Activated CD4-positive, alpha-beta T cell treated with anti-CD3 and anti-CD28 coated beads, Interleukin-2, Interleukin-4, amounts not matched to agents 100 ng/mL and 50 ng/mL, durations not matched to agents 16 hours and 8 hours (primary cell): ENCODE measurements at regions not wholly inside any gene's neighbourhood (a gene's known extent, or its start where the extent isn't known, plus 50 kb on each side); places are given as distances from the start of the nearest gene placed in this dataset.
A peak's percentile ranks its signal among the peaks of the same experiment; 100 is the strongest.

ENCODE experiments used
- DNase-seq: peaks from one replicate; pipeline ENCODE4 v3.0.0-alpha.2; 2020; ENCODE audit warnings: low spot score

GRCh38 chr4:122034619-122035018 is 82.8 kb upstream of the TRPC3 start:
- DNase-seq = no peak

- DNase-seq = no peak
These were observed 75.3 kb upstream of the TRPC3 start for GRCh38 chr4:122027203-122027602.

GRCh38 chr4:122017296-122017695 is 65.4 kb upstream of the TRPC3 start:
- DNase-seq = no peak

- DNase-seq = no peak
These were observed 63.3 kb upstream of the TRPC3 start for GRCh38 chr4:122015203-122015602.

GRCh38 chr4:122012735-122013134 is 60.9 kb upstream of the TRPC3 start:
- no peak for DNase-seq

GRCh38 chr4:122010610-122011009 is 58.8 kb upstream of the TRPC3 start:
- DNase-seq = no peak

- DNase-seq = no peak
These were observed 57.7 kb upstream of the TRPC3 start for GRCh38 chr4:122009524-122009923.

GRCh38 chr4:122007016-122007415 is 55.2 kb upstream of the TRPC3 start:
- DNase-seq = no peak

- no peak for DNase-seq
These were observed 53.4 kb upstream of the TRPC3 start for GRCh38 chr4:122005064-122005755.

GRCh38 chr4:122003335-122003734 is 51.5 kb upstream of the TRPC3 start:
- peak; percentile 30 for DNase-seq
